GM10248 (cell line): ENCODE measurements at regions not wholly inside any gene's neighbourhood (a gene's known extent, or its start where the extent isn't known, plus 50 kb on each side); places are given as distances from the start of the nearest gene placed in this dataset.
A peak's percentile ranks its signal among the peaks of the same experiment; 100 is the strongest.
"Not testable (repeated sequence)": the region's sequence is repeated elsewhere in the genome, so short reads cannot be mapped to it uniquely, and the experiment has no call there.

ENCODE experiments used
- CTCF ChIA-PET: fragments of 300-600 bp; sonication (Branson Sonifier 250); formaldehyde crosslinking; extraction: SDS; loops from one replicate; lab custom pipeline; 2021; ENCODE audit warnings: antibody characterized with exemption; lab: Yijun Ruan, JAX
- POLR2A ChIA-PET: fragments of 350-650 bp; sonication (Branson Sonifier 250); formaldehyde crosslinking; extraction: SDS; loops from one replicate; lab custom pipeline; 2020; ENCODE audit warnings: antibody characterized with exemption; lab: Yijun Ruan, JAX
- DNase-seq: peaks from one replicate; pipeline ENCODE4 v3.0.0; 2012; ENCODE audit errors: extremely low spot score
- TF ChIP-seq, protein P1 (sequence below): IDR thresholded peaks from 2 replicates; pipeline ENCODE4 v1.5.1; 2012; ENCODE audit warnings: mild to moderate bottlenecking, low read depth; ENCODE audit errors: extremely low read depth, missing control alignments, control extremely low read depth

DNA sequence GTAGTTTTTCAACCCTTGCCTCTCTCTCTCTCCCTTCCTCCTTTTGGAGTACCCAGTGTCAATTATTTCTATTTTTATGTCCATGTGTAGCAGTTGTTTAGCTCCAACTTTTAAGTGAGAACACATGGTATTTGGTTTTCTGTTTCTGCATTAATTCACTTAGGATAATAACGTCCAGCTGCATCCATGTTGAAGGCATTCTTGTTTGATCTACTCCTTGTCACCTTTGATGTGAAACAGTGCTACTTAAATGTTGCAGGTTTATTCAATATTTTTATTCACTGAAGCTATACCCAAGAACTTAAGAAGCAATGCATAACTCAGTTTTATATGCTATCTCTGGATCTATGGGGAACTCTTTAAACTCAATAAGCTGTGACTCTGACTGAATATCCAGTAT is 465.2 kb upstream of the ADGRB3 start:
- TF ChIP-seq, protein P1, sequence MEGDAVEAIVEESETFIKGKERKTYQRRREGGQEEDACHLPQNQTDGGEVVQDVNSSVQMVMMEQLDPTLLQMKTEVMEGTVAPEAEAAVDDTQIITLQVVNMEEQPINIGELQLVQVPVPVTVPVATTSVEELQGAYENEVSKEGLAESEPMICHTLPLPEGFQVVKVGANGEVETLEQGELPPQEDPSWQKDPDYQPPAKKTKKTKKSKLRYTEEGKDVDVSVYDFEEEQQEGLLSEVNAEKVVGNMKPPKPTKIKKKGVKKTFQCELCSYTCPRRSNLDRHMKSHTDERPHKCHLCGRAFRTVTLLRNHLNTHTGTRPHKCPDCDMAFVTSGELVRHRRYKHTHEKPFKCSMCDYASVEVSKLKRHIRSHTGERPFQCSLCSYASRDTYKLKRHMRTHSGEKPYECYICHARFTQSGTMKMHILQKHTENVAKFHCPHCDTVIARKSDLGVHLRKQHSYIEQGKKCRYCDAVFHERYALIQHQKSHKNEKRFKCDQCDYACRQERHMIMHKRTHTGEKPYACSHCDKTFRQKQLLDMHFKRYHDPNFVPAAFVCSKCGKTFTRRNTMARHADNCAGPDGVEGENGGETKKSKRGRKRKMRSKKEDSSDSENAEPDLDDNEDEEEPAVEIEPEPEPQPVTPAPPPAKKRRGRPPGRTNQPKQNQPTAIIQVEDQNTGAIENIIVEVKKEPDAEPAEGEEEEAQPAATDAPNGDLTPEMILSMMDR = no peak
- no peak for DNase-seq
- POLR2A ChIA-PET = no interaction called here

DNA sequence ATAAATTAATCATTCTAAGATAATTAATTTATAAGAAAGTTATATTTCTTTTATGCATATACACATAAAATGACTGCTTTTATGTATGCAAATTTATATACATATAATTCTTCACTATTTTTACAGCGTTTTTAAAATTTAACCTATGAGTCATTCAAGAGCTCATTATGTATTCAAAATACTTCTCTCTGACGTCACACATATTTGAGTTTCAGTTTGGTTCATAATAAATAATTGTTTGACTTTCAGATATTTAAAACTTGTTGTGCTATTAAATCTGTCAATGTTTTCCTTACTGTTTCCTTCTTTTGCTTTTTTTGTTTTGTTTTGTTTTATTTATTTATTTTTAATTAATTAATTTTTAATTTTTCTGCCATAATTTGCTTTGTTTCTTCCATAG is 467.5 kb upstream of the ADGRB3 start:
- TF ChIP-seq, protein P1 = no peak
- ChIA-PET CTCF (interaction anchor here (0.7 to 2.2 kb wide), 3 partner anchors 8 to 12 kb away, joined by 3 to 11 read pairs (median 4); no protein-coding TSS in a partner anchor), POLR2A (no interaction called here)
- no peak for DNase-seq

More for the DNA sequence above, 465.2 kb upstream of the ADGRB3 start:
- CTCF ChIA-PET = no interaction called here

DNA sequence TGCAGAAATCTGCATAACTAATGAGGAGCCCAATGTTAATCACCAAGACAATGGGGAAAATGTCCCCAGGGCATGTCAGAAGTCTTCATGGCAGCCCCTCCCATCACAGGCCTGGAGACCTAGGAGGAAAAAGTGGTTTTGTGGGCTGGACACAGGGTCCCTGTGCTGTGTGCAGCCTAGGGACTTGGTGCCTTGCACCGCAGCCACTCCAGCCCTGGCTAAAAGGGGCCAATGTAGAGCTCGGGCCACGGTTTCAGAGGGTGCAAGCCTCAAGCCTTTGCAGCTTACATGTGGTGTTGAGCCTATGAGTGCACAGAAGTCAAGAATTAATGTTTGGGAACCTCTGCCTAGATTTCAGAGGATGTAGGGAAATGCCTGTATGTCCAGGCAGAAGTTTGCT is 474.3 kb upstream of the ADGRB3 start:
- CTCF ChIA-PET, DNase-seq, POLR2A ChIA-PET: not testable (repeated sequence)

DNA sequence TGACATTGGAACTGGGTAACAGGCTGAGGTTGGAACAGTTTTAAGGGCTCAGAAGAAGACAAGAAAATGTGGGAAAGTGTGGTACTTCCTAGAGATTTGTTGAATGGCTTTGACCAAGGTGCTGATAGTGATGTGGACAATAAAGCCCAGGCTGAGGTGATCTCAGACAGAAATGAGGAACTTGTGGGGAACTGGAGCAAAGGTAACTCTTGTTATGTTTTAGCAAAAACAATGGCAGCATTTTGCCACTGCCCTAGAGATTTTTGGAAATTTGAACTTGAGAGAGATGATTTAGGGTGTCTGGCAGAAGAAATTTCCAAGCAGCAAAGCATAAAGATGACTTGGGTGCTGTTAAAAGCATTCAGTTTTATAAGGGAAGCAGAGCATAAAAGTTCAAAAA is 474.7 kb upstream of the ADGRB3 start:
- TF ChIP-seq, protein P1 = no peak
- no peak for DNase-seq
- ChIA-PET POLR2A (no interaction called here), CTCF (no interaction called here)

DNA sequence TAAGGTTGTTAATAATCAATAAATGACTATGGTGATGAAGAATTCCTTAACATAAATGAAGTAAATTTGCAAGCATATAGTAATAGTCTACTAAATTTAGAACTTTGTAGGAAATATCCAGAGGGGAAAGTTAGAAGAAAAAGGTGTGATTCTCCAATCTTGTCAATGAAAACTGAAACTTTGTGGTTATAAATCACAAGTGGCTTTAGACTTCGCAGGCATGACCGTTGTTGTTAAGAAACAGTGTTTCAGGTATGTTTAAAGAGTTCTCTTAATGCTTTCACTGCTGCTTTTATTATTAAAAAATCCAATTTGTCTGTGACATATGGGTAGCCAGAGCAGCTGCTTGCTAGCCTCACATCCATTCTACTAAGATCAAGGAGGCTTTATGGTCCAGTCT is 475.6 kb upstream of the ADGRB3 start:
- ChIA-PET POLR2A (no interaction called here), CTCF (interaction anchor here (1.4 kb wide), 1 partner anchor 8 kb away, joined by 4 read pairs; no protein-coding TSS in a partner anchor)
- TF ChIP-seq, protein P1 = no peak
- DNase-seq = no peak

DNA sequence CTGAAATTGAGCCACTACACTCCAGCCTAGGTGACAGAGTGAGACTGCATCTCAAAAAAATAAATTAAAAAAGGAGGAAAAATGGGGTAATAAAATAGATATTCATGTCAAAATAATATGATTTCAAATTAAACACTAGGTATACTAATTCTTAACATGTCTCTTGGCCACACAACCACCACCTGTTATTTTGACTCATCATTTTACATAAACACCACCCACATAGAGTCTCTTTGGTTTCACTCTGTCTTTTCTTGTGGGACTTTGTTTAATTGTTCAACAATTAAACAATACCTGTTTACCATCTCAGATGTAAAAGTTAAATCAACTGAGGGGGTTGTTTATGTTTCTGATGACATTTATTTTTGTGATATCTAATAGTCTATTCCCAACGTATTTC is 476.8 kb upstream of the ADGRB3 start:
- CTCF ChIA-PET = interaction anchor here (1.4 kb wide), 1 partner anchor 9 kb away, joined by 4 read pairs; no protein-coding TSS in a partner anchor
- DNase-seq = peak; percentile 12
- POLR2A ChIA-PET = no interaction called here
- TF ChIP-seq, protein P1 = no peak

DNA sequence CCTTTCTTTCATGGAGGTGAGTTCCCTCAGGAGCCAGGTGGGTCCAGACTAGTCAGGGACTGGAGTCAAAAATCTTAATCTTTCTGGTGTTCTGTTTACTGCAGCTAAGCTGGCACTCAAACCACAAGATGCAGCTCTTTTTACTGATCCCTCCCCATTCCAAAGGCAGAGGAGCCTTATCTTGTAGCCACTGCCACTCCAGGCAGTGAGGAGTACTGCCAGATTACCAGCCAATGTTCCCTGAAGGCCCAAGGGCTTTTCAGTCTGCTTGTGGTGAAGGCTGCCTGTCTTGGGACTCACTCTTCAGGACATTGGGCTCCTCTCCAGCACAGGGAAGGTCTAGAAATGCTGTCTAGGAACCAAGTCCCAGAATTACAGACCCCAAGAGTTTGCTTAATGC is 490.4 kb upstream of the ADGRB3 start:
- TF ChIP-seq, protein P1 = no peak
- ChIA-PET POLR2A (no interaction called here), CTCF (no interaction called here)
- DNase-seq = no peak
